ENCODE measurements at regions not wholly inside any gene's neighbourhood (a gene's known extent, or its start where the extent isn't known, plus 50 kb on each side); places are given as distances from the start of the nearest gene placed in this dataset.

DNA sequence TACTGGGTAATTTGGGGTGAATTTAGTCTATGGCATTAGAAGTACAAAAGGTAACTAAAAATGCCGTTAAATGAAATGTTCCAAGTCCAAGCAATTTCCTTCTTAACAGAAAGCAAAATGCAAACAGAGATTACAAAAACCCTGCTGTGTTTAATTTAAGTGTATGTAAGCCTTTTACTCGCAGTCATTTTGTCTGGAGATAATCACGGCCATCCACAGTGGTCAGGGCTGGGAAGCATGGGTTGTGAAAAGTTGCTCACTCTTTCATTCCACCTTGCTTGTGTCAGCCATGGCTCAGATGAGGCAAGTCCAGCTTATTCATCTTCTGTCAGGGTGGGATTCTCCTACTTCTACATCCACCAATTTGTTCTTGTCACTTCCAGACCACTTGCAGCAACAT, 983.6 kb upstream of the ZEB2 start:
- DNase-seq: no peak

DNA sequence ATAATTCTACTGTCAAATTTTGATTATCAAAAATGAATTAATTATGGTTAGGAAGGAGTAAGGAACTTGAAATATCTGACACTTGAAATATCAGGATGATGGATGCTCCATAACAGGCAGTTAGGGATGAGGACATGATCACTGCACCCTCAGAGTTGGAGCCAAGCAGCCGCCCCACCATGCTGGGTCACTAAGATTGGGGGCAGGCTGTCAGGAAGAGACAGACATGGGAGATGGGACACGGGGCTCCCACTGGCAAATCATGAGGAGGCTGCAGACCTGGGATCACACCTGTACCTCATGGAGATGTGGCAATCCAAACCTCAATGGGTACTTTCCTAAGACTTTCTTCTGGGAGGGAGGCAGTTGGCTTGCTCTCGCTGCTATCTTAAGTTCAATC, 982.0 kb upstream of the ZEB2 start:
- DNase-seq: no peak

DNA sequence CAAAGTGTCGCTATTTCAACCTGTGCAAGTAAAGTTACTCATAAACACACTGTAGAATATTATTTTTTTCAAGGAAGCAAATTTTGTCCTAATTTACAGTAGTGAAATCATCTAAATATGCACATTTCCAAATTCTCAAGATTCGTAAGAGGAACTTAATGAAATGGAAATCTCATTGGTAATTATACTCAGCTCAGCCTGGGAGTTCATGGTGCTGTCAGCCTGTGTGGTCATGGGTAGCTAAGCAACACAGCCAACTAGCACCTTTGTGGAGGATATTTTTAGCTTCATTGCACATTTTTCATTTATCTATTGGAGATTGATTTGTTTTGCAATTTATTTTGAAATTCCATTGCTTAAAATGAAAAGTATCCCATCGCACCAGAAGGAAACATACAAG, 975.7 kb upstream of the ZEB2 start:
- DNase-seq: no peak

DNA sequence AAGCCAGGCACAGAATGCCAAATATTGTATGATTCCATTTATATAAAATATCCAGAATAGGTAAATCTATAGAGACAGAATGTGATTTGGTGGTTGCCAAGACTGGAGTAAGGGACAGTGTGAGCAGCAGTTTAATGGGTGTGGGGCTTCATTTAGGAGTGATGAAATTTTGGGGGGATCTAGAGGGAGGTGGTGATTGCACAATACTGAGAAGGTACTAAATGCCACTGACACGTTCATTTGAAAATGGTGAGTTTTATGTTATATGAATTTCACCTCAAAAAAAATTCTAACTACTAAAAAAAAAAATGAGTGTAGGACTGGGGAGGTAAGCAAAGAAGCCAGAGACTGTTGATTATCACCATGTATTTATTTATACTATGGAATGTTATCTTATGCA, 974.5 kb upstream of the ZEB2 start:
- DNase-seq: no peak

DNA sequence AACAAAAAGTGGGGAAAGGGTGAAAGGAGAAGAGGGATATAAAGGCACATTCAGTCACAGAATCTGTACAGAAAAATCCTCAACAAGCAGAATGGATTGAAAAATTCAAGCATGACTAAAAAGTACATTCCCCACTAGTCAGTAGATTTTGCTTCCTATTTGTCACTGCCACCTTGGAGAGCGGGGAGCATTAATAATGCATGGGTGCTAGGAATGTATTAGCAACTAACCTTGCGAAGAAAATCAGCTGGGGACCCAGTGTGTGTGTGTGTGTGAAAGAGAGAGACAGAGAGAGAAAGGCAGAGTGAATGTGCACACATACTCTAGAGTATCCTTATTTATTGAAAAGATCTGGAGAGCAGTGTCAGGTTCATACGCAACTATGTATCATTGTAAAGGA, 968.7 kb upstream of the ZEB2 start:
- no peak for DNase-seq

DNA sequence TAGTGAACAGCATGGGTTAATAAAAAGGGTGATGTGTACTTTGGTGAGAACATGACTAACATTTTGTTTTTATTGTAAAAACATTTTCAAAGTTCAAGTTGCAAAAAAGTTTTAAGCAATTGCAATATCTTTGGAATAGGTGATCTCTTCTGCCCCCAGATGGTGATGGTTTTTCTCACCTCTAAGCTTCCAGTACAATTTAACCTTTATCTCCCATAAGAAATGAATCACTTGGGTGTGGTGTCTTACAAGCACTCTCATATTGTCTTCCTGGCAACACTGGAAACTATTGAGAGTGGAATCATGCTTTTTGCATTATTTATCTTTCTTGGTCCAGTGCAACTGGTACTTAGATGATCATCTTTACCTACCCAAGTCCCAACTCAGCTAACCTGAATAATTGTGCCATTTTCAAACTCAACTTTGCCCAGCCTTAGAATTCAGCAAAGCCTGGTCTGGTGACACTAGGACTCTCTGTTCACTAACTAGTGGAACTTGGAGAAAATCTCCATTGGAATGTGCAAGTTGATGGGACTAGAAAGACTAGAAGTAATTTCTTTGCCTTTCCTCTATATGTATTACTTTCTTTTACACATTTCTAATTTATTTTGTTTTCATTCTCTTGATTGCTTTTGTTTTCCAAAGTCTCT, 964.7 kb upstream of the ZEB2 start:
- no peak for DNase-seq

DNA sequence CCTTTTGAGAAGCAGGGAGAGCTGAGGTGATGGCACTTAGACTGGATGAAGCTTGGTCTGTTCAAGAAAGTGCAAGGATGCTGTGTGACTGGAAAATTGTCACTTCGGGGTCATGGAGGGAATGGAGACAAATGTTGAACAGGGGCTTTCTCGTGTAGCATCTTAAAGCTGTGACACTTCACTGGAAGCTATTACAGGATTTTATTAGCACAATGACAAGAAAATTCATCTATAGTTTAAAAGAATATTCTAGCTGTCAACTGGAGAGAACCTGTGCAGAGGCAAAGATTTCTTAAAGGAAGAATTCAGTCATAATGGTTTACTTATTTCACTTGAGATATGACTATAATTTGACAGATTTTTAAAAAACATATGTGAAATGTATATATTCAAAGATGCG, 963.9 kb upstream of the ZEB2 start:
- DNase-seq: no peak

DNA sequence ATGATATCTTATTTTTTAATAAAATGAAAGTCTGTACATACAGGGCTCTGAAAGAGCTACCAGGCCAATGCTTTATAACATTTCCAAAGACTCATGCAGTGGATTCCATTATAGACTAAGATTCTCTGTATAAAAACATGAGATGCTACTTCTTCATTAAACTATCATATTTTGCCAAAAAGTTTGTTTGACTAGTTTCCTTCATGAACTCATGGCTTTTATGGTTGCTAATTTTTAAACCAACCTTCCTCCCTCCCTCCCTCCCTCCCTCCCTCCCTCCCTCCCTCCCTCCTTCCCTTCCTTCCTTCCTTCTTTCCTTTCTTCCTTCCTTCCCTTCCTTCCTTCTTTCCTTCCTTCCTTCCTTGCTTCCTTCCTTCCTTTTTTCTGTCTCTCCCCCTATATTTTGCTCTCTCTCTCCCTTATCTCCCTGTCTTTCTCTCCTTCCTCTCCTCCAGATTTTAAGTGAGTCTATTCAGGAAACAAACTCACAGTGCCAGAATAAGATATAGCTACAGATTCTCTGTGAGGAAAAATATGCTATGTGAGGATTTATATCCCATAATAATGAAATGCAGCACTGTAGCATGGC, 961.5 kb upstream of the ZEB2 start:
- DNase-seq: no peak

DNA sequence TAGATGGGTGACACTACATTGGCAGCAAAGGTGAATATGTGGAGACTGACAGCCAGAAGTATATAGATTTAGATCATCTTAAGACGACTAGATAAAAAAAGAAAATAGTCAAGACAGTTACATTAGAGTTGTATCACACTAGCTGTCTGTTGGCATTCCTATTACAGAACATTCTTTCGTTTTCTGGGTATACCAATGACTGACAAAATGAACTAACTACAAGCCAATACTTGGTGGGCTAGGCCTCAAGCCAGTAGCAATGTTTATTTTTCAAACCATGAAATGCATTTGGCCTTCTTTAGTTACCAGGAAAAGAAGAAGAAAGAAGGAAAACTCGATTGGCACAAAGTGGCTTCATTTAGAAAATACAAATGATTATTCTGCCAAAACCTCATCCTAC, 944.9 kb upstream of the ZEB2 start:
- no peak for DNase-seq

DNA sequence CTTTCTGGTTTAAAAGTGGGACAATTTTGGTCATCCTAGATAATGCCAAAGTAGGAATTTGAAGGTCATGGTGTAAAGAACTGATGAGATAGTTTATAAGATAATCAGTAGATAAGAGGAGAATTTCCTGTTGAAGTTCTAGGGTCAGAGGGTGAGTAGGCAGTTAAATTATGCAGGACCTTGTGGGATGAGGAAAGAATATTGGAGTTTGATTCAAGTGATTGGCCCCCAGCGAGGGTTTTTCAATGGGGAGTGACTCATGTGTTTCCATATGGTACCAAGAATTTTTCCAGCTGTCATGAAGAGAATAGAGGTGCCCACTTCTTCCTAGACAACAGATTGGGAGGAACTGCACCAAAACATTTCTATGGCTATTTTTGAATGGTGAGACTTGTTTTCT, 940.2 kb upstream of the ZEB2 start:
- no peak for DNase-seq

DNA sequence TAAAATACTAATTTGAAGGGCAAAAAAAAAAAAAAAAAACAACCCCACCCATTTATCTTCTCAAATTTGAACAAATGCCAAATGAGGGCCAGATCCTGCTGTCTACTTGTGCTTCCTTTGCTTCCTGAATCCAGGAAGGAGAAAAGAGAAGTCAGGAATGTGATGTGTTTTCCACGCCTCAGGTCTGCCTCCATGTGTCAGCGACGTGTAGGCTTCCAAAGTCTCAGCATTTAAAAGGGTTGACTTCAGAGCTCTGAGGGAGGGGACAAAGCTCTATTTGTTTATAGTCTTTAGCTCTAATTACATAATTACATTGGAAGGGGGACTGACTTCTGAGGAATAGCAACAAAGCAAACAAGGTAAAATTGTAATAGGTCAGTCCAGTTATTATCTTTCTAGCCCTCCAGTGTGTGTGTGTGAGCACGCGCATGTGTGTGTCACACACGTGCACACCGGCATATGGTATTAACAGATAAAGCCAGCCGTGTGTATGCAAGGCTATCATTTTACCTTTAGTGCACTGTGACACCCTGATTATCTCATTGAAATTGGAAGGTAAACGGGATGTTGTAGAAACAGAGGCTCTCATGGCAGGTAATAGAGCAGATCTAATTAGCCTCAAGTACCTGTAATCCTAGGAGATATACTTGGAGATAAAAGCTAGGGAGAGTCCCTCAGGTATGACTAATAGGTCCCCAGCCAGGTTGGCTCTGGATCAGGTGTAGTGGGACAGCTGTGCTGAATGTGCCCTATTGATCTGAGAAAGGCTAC, 911.4 kb upstream of the ZEB2 start:
- no peak for DNase-seq

DNA sequence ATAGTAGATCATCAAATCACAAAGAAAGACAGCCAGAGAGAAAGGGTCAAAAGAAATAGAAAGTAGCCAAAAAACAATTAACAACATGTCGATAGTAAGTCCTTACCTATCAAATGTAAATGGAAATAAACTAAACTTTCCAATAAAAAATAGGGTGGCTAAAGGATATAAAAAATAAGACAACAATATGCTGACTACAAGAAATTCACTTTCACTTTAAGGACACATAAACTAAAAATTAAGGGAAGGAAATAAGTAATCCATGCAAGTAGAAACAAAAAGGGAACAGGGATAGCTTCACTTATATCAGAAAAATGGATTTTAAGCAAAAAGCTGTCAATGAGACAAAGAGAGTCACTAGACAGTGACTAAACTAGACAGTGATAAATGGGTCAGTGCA, 903.9 kb upstream of the ZEB2 start:
- no peak for DNase-seq

DNA sequence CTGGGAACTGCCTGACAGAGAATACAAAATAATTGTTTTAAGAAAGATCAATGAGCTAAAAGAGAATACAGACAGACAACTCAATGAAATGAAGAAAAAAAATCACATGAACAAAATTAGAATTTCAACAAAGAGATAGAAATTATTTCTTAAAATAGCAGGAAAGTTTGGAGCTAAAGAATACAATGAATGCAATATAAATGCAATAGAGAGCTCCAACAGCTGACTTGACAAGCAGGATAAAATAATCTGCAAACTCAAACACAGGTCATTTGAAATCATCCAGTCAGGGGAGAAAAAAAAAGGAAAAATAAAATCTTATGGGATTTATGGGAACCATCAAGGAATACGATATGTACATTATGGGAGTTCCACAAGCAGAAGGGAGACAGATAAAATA, 902.7 kb upstream of the ZEB2 start:
- no peak for DNase-seq

DNA sequence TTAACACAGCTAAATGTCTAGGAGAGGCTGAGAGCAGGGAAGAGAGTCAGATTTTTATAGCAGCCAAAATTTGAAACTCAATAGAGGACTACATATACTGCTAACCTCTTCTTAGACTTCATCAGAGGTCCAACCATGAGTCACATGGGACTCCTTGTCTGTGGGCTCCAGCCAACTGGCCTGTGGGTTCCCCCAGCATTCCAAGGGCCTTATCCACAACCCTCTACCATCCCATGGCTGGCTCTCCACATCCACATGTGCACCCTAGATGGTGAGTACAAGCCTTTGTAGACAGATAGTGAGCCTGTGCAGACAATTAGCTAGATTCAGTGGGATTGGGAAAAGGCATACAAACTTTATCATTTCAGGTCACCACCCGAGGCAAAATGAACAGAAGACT, 901.9 kb upstream of the ZEB2 start:
- DNase-seq: no peak

DNA sequence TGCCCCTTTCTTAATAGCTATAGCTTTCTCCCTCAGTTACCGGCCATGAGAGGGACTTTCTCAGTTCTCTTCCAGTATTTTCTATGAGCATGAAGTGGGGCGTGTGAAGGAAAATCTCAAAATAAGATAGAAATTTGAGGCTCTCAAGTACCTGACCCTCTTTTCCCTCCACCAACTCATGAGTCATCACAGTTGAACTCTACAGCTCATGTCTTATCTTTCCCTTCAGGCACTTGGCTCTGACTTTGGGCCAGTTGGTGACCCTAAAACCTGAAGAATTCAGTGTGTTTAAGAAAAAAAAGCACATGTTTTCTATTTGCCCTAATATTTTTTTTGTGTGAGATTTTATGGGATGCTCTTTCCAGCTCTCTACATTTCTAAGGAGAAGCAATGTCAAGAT, 896.7 kb upstream of the ZEB2 start:
- DNase-seq: no peak

DNA sequence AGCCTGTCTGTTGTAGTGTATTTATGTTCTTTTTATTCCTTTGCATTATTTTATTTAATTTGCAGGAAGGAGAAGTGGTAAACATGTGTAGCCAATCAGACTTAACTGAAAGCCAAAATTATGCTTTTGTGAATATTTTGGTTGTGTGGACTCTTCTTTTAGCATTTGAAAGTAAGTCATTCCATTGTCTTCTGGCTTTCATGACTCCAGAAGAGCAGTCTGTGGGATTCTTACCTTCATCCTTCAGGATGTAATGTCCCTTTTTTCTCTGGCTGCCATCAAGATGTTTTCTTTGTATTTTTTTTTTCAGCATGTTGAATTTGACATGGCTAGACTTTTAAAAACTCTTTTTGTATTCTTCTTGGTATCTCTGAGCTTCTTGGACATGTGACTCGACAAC, 895.2 kb upstream of the ZEB2 start:
- DNase-seq: no peak

DNA sequence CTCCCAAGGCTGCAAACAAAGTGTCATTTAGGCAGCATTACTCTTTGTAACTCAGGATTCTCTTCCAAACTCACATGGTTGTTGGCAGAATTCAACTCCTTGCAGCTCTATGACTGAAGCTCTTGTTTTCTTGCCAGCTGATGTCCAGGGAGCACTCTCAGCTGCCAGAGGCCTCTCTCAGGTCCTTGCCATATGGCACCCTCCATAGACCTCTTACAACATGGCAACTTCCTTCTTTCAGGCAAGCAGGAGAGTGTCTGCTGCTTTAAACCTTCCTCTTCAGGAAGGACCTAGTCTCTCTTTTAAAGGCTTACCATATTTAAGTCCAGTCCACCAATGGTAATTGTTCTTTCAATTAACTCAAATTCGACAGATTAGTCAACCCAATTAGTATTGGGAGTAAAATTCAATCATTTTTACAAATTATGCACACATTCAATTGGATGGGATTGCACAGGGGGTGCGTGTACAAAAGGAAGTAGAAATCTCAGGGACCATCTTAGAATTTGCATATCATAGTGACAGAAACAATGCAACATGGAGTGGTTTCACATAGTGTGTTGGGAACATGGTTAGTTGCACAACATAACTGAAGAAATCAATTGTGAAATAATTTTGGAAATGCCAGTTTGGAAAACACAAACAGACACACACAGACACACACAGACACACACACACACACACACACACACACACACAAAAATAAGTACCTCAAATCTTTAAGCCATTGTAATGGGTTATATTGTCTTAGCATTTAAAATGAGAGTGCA, 893.5 kb upstream of the ZEB2 start:
- DNase-seq: no peak

DNA sequence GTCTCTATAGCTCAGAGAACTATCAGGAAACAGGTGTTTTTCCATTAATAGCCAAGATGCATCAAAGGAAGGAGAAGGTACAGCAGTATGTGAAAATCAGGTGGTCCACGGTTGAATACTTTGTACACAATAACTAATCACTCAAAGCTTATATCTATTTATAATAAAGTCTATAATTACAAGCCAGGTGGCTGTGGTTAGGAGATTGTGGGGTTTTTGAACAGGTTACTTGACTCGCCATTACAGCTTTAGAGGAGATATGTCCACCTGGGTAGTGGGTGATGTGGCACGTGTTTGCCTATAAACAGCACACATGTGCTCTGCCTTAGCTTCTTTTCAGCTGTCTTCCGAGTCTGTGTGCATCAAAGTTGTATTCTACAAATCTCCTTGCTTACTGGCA, 892.2 kb upstream of the ZEB2 start:
- DNase-seq: no peak

DNA sequence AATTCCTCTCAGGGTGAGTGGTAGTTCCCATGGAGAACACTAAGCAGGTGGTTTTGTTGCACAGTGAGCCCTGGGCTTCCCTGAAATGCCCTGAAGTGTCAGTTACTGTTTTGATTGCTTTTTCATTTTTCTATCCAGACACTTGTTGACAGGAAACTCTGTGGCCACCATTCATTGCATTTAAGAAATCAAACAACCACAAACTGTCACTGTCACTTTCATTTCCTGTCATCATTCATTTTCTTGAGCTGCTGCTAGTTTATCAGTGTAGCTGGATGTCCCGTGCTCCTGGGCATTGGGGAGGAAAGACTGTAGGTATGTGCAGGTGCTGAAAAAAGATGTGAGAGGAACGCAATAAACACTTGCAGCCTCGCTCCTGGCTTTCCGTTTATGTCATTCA, 891.6 kb upstream of the ZEB2 start:
- DNase-seq: no peak

DNA sequence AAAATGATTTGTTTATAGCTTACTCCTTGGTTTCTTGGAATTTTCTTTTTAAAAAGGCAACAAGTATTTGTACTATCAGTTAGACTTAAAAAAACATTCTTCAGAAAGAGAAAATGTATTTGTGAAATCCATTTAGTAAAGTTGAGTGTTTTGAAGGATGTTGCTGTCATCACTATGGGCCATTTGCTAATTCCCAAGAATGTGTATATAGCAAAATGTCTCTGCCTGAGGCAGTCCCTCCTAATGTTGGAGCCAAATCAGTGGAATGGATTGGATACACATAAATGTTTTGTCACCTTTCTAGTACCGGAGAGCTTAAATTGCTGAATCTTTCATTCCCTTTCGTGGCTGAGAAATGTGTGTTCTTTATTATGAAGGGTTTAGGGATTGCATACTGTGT, 890.2 kb upstream of the ZEB2 start:
- no peak for DNase-seq

DNA sequence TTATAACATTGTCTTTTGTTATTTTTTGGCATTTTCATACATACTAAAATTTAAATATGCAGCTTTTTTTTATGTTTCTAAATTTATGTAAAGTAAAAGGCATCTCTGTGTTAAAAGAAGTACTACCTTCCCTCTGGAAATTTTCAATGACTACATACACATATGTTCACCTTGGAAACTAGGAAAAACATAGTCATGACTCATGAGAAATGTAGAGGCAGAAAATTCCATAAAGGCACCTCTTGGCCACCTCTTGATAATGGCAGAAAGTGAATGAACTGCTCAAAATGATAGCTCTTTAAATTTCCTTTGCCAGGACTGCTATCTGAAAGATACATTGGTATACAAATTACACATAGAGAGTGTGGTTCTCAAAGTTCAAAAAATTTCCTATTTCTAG, 889.1 kb upstream of the ZEB2 start:
- no peak for DNase-seq

DNA sequence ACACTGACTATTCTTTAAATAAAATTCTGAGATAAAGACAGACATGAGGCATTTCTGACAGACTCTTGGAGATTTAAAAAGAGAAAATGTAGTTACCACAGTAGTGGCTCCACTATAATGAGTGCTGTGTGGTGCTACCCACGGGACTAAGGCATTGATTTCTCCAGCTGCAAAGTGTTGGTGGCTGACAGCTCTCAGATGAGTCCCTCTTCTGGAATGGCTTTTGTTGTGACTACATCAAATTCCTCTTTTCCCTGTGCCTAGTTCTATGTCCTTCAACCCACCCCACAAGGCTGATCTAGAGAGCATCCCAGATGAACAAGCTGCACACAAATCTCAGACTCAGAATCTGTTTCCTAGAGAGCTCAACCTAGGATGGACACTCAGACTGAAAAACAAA, 884.8 kb upstream of the ZEB2 start:
- DNase-seq: no peak

DNA sequence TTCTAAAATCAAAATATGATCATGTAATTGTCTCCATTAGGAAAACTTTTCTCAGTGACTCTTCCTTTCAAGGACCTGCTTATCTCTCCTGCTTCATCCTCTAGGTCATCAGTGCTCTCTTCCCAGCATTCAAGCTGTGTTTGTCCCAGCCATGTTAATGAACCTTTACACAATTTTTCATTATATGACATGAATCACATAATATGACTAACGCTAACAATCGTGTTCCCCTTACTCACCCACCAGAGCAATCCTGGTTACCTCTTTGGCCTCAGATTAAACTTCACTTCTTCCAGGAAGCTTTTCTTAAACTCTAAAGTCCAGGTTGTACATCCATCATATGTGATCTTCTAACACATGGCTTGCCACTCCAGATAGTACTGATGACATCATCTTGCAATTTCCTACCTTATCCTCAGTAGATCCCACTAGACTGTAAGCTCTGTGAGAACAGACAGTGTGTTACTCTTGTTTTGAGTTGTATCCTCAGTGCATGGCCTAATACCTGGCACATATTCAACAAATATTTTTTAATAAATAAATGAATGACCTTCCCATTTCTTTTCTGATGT, 882.9 kb upstream of the ZEB2 start:
- no peak for DNase-seq

DNA sequence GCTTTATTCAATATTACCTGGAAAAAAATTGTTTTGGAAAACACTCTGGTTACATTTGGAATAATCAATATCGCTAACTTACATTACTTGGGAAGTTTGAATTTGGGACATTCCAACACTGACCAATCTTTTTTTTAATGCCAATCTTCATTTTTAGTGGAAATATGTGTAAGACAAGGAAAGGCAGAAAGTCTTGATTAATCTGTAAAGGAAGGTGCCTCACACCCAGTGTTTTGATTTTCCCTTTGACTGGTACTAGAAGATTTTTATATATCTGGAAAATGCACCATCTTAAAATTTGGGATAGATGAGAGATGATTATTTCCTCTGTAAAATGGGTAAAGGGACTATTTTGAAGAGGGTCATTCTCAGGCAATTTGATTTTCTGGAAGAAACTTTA, 879.2 kb upstream of the ZEB2 start:
- no peak for DNase-seq
